ENCODE measurements at regions not wholly inside any gene's neighbourhood (a gene's known extent, or its start where the extent isn't known, plus 50 kb on each side); places are given as distances from the start of the nearest gene placed in this dataset.

GRCh38 chr13:96898212-96898611, 96.1 kb downstream of the OXGR1 start:
- ChIA-PET POLR2A (no interaction called here), CTCF (no interaction called here)
- no TSS peak for BruUV-seq (replicated peaks)
- H3K4me1 ChIP-seq (ENCODE audit: control insufficient read depth, insufficient read depth, low read length), result no peaks in the 10 kb centered on the region
- in situ Hi-C loops (cut with HindIII; ENCODE audit: low pct_unique_long_range_greater_than_20kb, low sequenced_read_pairs) (no loop called here), intact Hi-C loops (cut with micrococcal nuclease; ENCODE audit: unreplicated experiment) (no loop called here)
- no peaks in the 10 kb centered on the region for H3K27me3 ChIP-seq (ENCODE audit: control insufficient read depth, insufficient read depth, low read length)
- H3K36me3 ChIP-seq (ENCODE audit: control insufficient read depth, insufficient read depth, low read length), result no peaks in the 10 kb centered on the region
- no peak overlapping the region for H3K4me3 ChIP-seq (ENCODE audit: low read depth in 2 of 2, low read length in 2 of 2)
- TF ChIP-seq POLR2AphosphoS5 (IDR thresholded peaks at IDR 0.05; ENCODE audit: low read depth, low read length) (no peak), CTCF (IDR thresholded peaks at IDR 0.05) (no peak), REST (IDR thresholded peaks at IDR 0.05; ENCODE audit: insufficient read depth in 1 of 2, low read depth in 2 of 2, low read length in 1 of 2) (no peak), TCF7L2 (IDR thresholded peaks at IDR 0.05; ENCODE audit: low read depth, low read length) (no peak), SIN3A (IDR thresholded peaks at IDR 0.05; ENCODE audit: borderline replicate concordance, insufficient read depth, low read depth, low read length) (no peak)
- no peak for ATAC-seq
- H3K27ac ChIP-seq (ENCODE audit: low read length), result no peak overlapping the region
- no peaks in the 10 kb centered on the region for H3K9me3 ChIP-seq (ENCODE audit: control insufficient read depth, insufficient read depth, low read depth, low read length)
- DNase-seq (ENCODE audit: low read depth, low spot score), result no peak

All from Panc1 (cell line).